ENCODE measurements at regions not wholly inside any gene's neighbourhood (a gene's known extent, or its start where the extent isn't known, plus 50 kb on each side); places are given as distances from the start of the nearest gene placed in this dataset.
A peak's percentile ranks its signal among the peaks of the same experiment; 100 is the strongest.

DNA sequence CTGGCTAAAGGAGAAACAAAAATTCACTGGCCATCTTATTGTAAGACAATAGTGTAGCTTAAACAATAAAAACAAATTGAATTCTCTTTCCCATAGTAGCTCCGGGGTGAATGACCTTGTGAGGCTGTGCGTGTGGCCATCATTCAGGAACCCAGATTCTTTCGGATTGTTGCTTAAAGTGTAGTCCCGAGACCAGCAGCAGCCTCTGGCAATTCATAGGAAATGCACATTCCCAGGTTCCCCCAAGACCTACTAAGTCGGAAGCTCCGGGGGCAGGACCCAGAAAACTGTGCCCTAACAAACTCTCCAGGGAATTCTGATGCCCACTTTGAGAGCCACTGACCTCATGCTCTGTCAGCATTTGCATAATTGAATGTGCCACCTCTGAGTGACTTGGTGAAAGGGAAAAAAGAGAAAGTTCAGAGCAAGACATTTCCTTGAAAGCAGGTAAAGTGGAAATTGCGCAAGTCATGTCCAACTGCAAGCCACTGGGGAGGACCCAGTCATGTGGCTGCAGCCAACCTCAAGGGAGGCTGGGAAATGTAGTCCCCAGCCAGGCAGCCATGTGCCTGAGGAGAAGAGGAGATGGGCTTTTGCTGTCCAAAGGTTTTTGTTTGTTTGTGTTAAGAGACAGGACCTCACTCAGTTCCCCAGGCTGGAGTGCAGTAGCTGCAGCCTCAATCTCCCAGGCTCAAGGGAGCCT lies 50.7 kb upstream of the PNMA8B start:
- H3K9me3 ChIP-seq = peaks cover 0 to 13% (median 8%) of the 10 kb centered on the region in 4 donors
- WGBS, 2 donors = 56 to 58% methylated on average over 7 of the region's 7 CpGs
- TF ChIP-seq POLR2A (IDR thresholded peaks at IDR 0.05) (no peak), EP300 (IDR thresholded peaks at IDR 0.05) (no peak), POLR2AphosphoS5 (IDR thresholded peaks at IDR 0.05) (no peak), CTCF (IDR thresholded peaks at IDR 0.05) (no peak)
- peaks cover 0 to 5% (median 2%) of the 10 kb centered on the region in 4 donors for H3K4me1 ChIP-seq
- H3K27ac ChIP-seq = no peak overlapping the region
- H3K27me3 ChIP-seq = no peaks in the 10 kb centered on the region
- ATAC-seq (ENCODE audit: low FRiP score in 2 of 2) (peak; percentile 51 to 76), DNase-seq (peak in 1 of 2 donors; percentile 84)
- H3K4me3 ChIP-seq = peak overlapping the region in 2 of 4 donors; percentile 8 to 19
- no peaks in the 10 kb centered on the region for H3K36me3 ChIP-seq

DNA sequence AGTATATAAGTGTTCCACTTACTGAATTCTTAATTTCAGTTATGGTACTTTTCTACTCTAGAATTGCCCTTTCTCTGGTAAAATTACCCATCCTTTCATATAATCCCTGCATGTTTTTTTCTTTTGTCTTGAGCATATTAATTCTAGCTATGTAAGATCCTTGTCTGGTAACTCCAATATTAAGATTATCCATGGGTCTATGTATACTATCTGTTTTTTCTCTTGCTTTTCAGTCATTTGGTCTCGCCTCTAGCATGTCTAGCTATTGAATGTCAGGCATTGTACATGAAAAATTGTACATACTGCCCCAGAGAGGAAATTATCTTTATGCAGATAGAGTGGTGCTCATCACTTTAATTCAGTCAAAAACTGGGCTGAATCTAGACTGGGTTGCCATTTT lies 50.4 kb upstream of the CALM3 start:
- Histone ChIP-seq H3K36me3 (no peaks in the 10 kb centered on the region), H3K27me3 (no peaks in the 10 kb centered on the region), H3K27ac (no peak overlapping the region), H3K4me3 (no peak overlapping the region), H3K9me3 (peaks cover 0 to 13% (median 9%) of the 10 kb centered on the region in 4 donors), H3K4me1 (peaks cover 0 to 4% (median 0%) of the 10 kb centered on the region in 4 donors)
- TF ChIP-seq EP300 (IDR thresholded peaks at IDR 0.05) = no peak
- no peak for TF ChIP-seq CTCF (IDR thresholded peaks at IDR 0.05)
- TF ChIP-seq POLR2AphosphoS5 (IDR thresholded peaks at IDR 0.05) = no peak
- TF ChIP-seq POLR2A (IDR thresholded peaks at IDR 0.05) = no peak
- DNase-seq (no peak), ATAC-seq (ENCODE audit: low FRiP score in 2 of 2) (no peak)
- 76 to 89% methylated on average over 1 of the region's 1 CpG for WGBS, 2 donors

- Histone ChIP-seq H3K27ac (no peak overlapping the region), H3K9me3 (peaks cover 0 to 13% (median 9%) of the 10 kb centered on the region in 4 donors), H3K27me3 (no peaks in the 10 kb centered on the region), H3K4me3 (no peak overlapping the region), H3K4me1 (peaks cover 0 to 4% (median 0%) of the 10 kb centered on the region in 4 donors), H3K36me3 (no peaks in the 10 kb centered on the region)
- DNase-seq (no peak), ATAC-seq (ENCODE audit: low FRiP score in 2 of 2) (peak; percentile 40 to 41)
- no peak for TF ChIP-seq CTCF (IDR thresholded peaks at IDR 0.05)
- TF ChIP-seq POLR2AphosphoS5 (IDR thresholded peaks at IDR 0.05) = no peak
- TF ChIP-seq POLR2A (IDR thresholded peaks at IDR 0.05) = no peak
- no peak for TF ChIP-seq EP300 (IDR thresholded peaks at IDR 0.05)
These were observed 50.0 kb upstream of the CALM3 start for GRCh38 chr19:46551164-46551563.
